ENCODE measurements at regions not wholly inside any gene's neighbourhood (a gene's known extent, or its start where the extent isn't known, plus 50 kb on each side); places are given as distances from the start of the nearest gene placed in this dataset.

DNA sequence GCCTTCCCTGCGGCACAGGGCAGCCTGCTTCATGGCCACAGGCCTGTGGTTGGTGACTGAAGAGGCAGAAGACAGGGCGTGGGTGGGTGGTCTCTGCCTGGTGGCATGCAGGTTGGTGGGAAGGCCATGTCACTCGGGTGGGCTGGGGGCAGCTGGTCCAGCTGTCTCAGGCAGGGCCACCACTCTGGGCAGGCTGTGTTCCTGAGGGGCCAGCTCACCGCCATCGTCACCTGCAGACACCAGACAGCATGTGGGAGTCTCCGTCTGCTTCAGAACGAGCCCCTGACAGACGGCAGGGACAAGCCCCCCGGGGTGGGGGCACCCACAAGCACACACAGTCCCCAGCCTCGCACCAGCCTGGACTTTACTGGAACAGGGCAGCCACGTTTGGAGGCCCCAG is 750.1 kb downstream of the BRD1 start:
- no peak overlapping the region for H3K27ac ChIP-seq (ENCODE audit: extremely low read depth, low read depth, low read length)
- CTCF ChIA-PET: no interaction called here
- no peaks in the 10 kb centered on the region for H3K9me3 ChIP-seq (ENCODE audit: control insufficient read depth, insufficient read depth, low read depth, low read length)

DNA sequence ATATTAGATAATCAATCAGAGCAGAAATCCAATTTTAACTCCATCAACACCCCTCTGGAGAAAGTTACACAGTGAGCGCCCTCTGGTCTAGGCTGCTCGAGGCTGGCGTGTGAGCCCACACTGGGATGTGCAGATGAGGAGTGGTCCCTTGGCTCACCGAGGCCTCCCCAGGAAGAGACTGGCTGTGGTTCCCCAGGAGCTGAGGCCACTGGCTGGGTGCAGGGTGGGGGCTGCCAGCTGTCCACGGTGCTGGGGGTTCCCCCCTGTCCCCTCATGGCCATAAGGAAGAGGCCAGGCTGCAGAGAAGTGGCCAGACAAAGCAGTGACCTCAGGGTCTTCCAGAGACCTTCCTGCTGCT is 750.7 kb downstream of the BRD1 start:
- Histone ChIP-seq H3K9me3 (ENCODE audit: control insufficient read depth, insufficient read depth, low read depth, low read length) (no peaks in the 10 kb centered on the region), H3K36me3 (ENCODE audit: control insufficient read depth in 2 of 2, insufficient read depth in 1 of 2, low read length in 2 of 2) (no peaks in the 10 kb centered on the region), H3K4me3 (ENCODE audit: low read depth, low read length) (no peak overlapping the region), H3K4me1 (ENCODE audit: control insufficient read depth, insufficient read depth, low read length) (no peaks in the 10 kb centered on the region), H3K27ac (ENCODE audit: extremely low read depth, low read depth, low read length) (no peak overlapping the region)
- ChIA-PET CTCF (no interaction called here), POLR2A (no interaction called here)
- TF ChIP-seq, protein P1, sequence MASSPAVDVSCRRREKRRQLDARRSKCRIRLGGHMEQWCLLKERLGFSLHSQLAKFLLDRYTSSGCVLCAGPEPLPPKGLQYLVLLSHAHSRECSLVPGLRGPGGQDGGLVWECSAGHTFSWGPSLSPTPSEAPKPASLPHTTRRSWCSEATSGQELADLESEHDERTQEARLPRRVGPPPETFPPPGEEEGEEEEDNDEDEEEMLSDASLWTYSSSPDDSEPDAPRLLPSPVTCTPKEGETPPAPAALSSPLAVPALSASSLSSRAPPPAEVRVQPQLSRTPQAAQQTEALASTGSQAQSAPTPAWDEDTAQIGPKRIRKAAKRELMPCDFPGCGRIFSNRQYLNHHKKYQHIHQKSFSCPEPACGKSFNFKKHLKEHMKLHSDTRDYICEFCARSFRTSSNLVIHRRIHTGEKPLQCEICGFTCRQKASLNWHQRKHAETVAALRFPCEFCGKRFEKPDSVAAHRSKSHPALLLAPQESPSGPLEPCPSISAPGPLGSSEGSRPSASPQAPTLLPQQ (tag by site-specific recombination; IDR thresholded peaks at IDR 0.05): no peak
- TF ChIP-seq ZFP41 (tag by site-specific recombination; IDR thresholded peaks at IDR 0.05; ENCODE audit: borderline replicate concordance) (no peak), ZNF121 (tag by site-specific recombination; IDR thresholded peaks at IDR 0.05) (no peak), ZNF10 (tag by site-specific recombination; IDR thresholded peaks at IDR 0.05) (no peak), ZNF707 (tag by site-specific recombination; IDR thresholded peaks at IDR 0.05) (no peak), ZNF623 (tag by site-specific recombination; IDR thresholded peaks at IDR 0.05) (no peak)
- TF ChIP-seq, protein P2, sequence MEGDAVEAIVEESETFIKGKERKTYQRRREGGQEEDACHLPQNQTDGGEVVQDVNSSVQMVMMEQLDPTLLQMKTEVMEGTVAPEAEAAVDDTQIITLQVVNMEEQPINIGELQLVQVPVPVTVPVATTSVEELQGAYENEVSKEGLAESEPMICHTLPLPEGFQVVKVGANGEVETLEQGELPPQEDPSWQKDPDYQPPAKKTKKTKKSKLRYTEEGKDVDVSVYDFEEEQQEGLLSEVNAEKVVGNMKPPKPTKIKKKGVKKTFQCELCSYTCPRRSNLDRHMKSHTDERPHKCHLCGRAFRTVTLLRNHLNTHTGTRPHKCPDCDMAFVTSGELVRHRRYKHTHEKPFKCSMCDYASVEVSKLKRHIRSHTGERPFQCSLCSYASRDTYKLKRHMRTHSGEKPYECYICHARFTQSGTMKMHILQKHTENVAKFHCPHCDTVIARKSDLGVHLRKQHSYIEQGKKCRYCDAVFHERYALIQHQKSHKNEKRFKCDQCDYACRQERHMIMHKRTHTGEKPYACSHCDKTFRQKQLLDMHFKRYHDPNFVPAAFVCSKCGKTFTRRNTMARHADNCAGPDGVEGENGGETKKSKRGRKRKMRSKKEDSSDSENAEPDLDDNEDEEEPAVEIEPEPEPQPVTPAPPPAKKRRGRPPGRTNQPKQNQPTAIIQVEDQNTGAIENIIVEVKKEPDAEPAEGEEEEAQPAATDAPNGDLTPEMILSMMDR (tag by site-specific recombination; IDR thresholded peaks at IDR 0.05): no peak
- TF ChIP-seq, protein P3, sequence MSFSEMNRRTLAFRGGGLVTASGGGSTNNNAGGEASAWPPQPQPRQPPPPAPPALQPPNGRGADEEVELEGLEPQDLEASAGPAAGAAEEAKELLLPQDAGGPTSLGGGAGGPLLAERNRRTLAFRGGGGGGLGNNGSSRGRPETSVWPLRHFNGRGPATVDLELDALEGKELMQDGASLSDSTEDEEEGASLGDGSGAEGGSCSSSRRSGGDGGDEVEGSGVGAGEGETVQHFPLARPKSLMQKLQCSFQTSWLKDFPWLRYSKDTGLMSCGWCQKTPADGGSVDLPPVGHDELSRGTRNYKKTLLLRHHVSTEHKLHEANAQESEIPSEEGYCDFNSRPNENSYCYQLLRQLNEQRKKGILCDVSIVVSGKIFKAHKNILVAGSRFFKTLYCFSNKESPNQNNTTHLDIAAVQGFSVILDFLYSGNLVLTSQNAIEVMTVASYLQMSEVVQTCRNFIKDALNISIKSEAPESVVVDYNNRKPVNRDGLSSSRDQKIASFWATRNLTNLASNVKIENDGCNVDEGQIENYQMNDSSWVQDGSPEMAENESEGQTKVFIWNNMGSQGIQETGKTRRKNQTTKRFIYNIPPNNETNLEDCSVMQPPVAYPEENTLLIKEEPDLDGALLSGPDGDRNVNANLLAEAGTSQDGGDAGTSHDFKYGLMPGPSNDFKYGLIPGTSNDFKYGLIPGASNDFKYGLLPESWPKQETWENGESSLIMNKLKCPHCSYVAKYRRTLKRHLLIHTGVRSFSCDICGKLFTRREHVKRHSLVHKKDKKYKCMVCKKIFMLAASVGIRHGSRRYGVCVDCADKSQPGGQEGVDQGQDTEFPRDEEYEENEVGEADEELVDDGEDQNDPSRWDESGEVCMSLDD (tag by site-specific recombination; IDR thresholded peaks at IDR 0.05): no peak

More for the DNA sequence above, 750.1 kb downstream of the BRD1 start:
- Histone ChIP-seq H3K36me3 (ENCODE audit: control insufficient read depth in 2 of 2, insufficient read depth in 1 of 2, low read length in 2 of 2) (no peaks in the 10 kb centered on the region), H3K4me3 (ENCODE audit: low read depth, low read length) (no peak overlapping the region), H3K4me1 (ENCODE audit: control insufficient read depth, insufficient read depth, low read length) (no peaks in the 10 kb centered on the region)
- TF ChIP-seq, protein P4, sequence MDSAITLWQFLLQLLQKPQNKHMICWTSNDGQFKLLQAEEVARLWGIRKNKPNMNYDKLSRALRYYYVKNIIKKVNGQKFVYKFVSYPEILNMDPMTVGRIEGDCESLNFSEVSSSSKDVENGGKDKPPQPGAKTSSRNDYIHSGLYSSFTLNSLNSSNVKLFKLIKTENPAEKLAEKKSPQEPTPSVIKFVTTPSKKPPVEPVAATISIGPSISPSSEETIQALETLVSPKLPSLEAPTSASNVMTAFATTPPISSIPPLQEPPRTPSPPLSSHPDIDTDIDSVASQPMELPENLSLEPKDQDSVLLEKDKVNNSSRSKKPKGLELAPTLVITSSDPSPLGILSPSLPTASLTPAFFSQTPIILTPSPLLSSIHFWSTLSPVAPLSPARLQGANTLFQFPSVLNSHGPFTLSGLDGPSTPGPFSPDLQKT (IDR thresholded peaks at IDR 0.05; ENCODE audit: borderline replicate concordance, low read depth, low read length): no peak
- TF ChIP-seq ZNF24 (tag by site-specific recombination; IDR thresholded peaks at IDR 0.05): no peak
- TF ChIP-seq SETDB1 (IDR thresholded peaks at IDR 0.05; ENCODE audit: insufficient read length, low read length): no peak
- no peak for TF ChIP-seq GFI1B (tag by site-specific recombination; IDR thresholded peaks at IDR 0.05)
- no peak for TF ChIP-seq REPIN1 (tag by site-specific recombination; IDR thresholded peaks at IDR 0.05; ENCODE audit: low read depth)
- TF ChIP-seq HOXC10 (CRISPR knock-in tag; IDR thresholded peaks at IDR 0.05): no peak
- TF ChIP-seq IKZF3 (tag by site-specific recombination; IDR thresholded peaks at IDR 0.05): no peak
- no peak for TF ChIP-seq ZNF140 (tag by site-specific recombination; IDR thresholded peaks at IDR 0.05)
- POLR2A ChIA-PET: no interaction called here
